H1 (cell line): ENCODE measurements at regions not wholly inside any gene's neighbourhood (a gene's known extent, or its start where the extent isn't known, plus 50 kb on each side); places are given as distances from the start of the nearest gene placed in this dataset.

ENCODE experiments used
- CEBPB ChIP-seq: IDR thresholded peaks from 2 replicates; pipeline ENCODE4 v1.6.1; 2012; ENCODE audit warnings: low read depth, low read length
- CHD2 ChIP-seq: IDR thresholded peaks from 2 replicates; pipeline ENCODE4 v1.6.1; 2012; ENCODE audit warnings: low read length, improper control_type of control experiment
- GABPA ChIP-seq: IDR thresholded peaks from 2 replicates; pipeline ENCODE4 v1.6.1; 2011; ENCODE audit warnings: mild to moderate bottlenecking, low read length, moderate library complexity, borderline replicate concordance; ENCODE audit not compliant: insufficient read depth
- JUN ChIP-seq: IDR thresholded peaks from 2 replicates; pipeline ENCODE4 v1.6.1; 2011; ENCODE audit warnings: low read depth, mild to moderate bottlenecking, improper control_type of control experiment, low read length
- POLR2A ChIP-seq, 2 experiments: IDR thresholded peaks; 1 replicate in 1 of 2; 2 replicates in 1 of 2; pipeline ENCODE4 v1.6.1; 2011; ENCODE audit warnings: low read depth in 2 of 2, low read length in 2 of 2, mild to moderate bottlenecking in 2 of 2; ENCODE audit errors: control extremely low read depth in 1 of 2
- POLR2AphosphoS5 ChIP-seq: IDR thresholded peaks from 2 replicates; pipeline ENCODE4 v1.6.1; 2011; ENCODE audit warnings: low read depth, low read length
- RBBP5 ChIP-seq: IDR thresholded peaks from 2 replicates; pipeline ENCODE4 v1.7.1; 2012; ENCODE audit warnings: low read depth, mild to moderate bottlenecking, inconsistent platforms, low read length, moderate library complexity, borderline replicate concordance
- TAF1 ChIP-seq: IDR thresholded peaks from 2 replicates; pipeline ENCODE4 v1.6.1; 2011; ENCODE audit warnings: mild to moderate bottlenecking, low read depth, low read length
- TCF12 ChIP-seq: IDR thresholded peaks from 2 replicates; pipeline ENCODE4 v1.6.1; 2011; ENCODE audit warnings: low read depth, mild to moderate bottlenecking, low read length
- TF ChIP-seq, protein P1 (sequence below): IDR thresholded peaks from 2 replicates; pipeline ENCODE4 v1.6.1; 2012; ENCODE audit warnings: low read length, inconsistent platforms
- TF ChIP-seq, protein P2 (sequence below), 3 experiments: IDR thresholded peaks; 1 replicate in 2 of 3; 2 replicates in 1 of 3; pipeline versions ENCODE4 v1.5.1 to v1.6.1; 2011; ENCODE audit warnings: low read length in 3 of 3, mild to moderate bottlenecking in 3 of 3, inconsistent platforms in 2 of 3, low read depth in 1 of 3, moderate library complexity in 1 of 3; ENCODE audit not compliant: insufficient read depth in 1 of 3; ENCODE audit errors: control extremely low read depth in 1 of 3

DNA sequence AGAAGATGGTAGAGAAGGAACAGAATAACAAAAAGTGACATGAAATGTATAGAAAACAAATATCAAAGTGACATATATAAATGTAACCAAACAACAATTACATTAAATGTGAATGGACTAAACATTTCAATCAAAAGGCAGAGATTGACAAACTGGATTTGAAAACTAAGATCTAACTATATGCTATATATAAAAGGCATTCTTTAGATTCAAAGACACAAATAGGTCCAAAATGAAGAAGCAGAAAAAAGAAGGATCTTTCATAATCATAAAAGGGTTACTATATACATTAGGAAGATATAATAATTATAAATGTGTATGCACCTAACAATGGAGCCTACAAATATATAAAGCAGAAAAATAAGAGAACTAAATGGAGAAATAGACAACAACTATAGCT, 183.7 kb downstream of the METTL4 start:
- TF ChIP-seq, protein P1, sequence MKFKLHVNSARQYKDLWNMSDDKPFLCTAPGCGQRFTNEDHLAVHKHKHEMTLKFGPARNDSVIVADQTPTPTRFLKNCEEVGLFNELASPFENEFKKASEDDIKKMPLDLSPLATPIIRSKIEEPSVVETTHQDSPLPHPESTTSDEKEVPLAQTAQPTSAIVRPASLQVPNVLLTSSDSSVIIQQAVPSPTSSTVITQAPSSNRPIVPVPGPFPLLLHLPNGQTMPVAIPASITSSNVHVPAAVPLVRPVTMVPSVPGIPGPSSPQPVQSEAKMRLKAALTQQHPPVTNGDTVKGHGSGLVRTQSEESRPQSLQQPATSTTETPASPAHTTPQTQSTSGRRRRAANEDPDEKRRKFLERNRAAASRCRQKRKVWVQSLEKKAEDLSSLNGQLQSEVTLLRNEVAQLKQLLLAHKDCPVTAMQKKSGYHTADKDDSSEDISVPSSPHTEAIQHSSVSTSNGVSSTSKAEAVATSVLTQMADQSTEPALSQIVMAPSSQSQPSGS, result no peak
- TF ChIP-seq POLR2AphosphoS5 (no peak), RBBP5 (no peak), POLR2A (IDR thresholded peaks at IDR 0.05; ENCODE audit: control extremely low read depth in 1 of 2, low read depth in 2 of 2, low read length in 2 of 2) (no peak), TCF12 (no peak), CHD2 (no peak), JUN (no peak), CEBPB (no peak), GABPA (no peak), TAF1 (no peak)
- TF ChIP-seq, protein P2, sequence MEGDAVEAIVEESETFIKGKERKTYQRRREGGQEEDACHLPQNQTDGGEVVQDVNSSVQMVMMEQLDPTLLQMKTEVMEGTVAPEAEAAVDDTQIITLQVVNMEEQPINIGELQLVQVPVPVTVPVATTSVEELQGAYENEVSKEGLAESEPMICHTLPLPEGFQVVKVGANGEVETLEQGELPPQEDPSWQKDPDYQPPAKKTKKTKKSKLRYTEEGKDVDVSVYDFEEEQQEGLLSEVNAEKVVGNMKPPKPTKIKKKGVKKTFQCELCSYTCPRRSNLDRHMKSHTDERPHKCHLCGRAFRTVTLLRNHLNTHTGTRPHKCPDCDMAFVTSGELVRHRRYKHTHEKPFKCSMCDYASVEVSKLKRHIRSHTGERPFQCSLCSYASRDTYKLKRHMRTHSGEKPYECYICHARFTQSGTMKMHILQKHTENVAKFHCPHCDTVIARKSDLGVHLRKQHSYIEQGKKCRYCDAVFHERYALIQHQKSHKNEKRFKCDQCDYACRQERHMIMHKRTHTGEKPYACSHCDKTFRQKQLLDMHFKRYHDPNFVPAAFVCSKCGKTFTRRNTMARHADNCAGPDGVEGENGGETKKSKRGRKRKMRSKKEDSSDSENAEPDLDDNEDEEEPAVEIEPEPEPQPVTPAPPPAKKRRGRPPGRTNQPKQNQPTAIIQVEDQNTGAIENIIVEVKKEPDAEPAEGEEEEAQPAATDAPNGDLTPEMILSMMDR (IDR thresholded peaks at IDR 0.05; ENCODE audit: control extremely low read depth in 1 of 3, insufficient read depth in 1 of 3, low read depth in 1 of 3, low read length in 3 of 3), result no peak
